GM23248 (cell line): ENCODE measurements at regions not wholly inside any gene's neighbourhood (a gene's known extent, or its start where the extent isn't known, plus 50 kb on each side); places are given as distances from the start of the nearest gene placed in this dataset.
"Not testable (repeated sequence)": the region's sequence is repeated elsewhere in the genome, so short reads cannot be mapped to it uniquely, and the experiment has no call there.

Source experiments
- EZH2 ChIP-seq: fragments of 200-600 bp; sonication (generic); IDR thresholded peaks from 2 replicates; pipeline ENCODE4 v1.6.1; 2018; ENCODE audit warnings: antibody characterized with exemption, mild to moderate bottlenecking; ENCODE audit not compliant: insufficient read depth, poor library complexity, severe bottlenecking
- EZH2phosphoT487 ChIP-seq: fragments of 200-600 bp; sonication (generic); IDR thresholded peaks from 2 replicates; pipeline ENCODE4 v1.6.1; 2018; ENCODE audit warnings: antibody characterized with exemption, moderate library complexity, mild to moderate bottlenecking, low read depth; ENCODE audit not compliant: insufficient read depth

DNA sequence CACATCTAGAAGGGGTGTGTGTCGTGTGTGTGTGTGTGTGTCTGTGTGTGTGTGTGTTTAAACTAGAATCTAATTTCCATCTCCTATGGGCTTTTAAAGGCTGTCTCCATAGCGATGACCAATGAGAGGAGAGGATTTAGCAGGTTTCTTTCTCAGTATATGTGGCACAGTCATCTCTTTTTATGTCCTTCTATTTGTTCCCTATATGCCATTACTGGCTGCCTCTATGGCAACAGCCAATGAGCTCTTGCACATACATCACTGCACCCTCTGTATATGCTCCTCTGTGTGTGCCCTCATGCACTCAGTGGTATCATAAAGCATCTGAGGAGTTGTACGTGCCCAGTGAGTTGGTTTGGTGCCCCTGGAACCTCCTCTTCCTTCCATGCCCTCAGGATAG, 378.2 kb upstream of the SMIM30 start:
- not testable (repeated sequence) for TF ChIP-seq EZH2phosphoT487, EZH2
